GM12878 (cell line): ENCODE measurements at regions not wholly inside any gene's neighbourhood (a gene's known extent, or its start where the extent isn't known, plus 50 kb on each side); places are given as distances from the start of the nearest gene placed in this dataset.

Source experiments
- ATF7 ChIP-seq: fragments of 450-650 bp; IDR thresholded peaks from 2 replicates; pipeline ENCODE4 v1.6.1; 2016; ENCODE audit warnings: low read depth, mild to moderate bottlenecking
- CTCF ChIP-seq, 3 experiments: IDR thresholded peaks in 2 of 3; conservative IDR thresholded peaks in 1 of 3; 2 replicates each; pipeline ENCODE4 v1.5.1; 2011; ENCODE audit warnings: low read depth in 3 of 3, low read length in 3 of 3, mild to moderate bottlenecking in 3 of 3, control low read depth in 2 of 3, moderate library complexity in 2 of 3, inconsistent platforms in 1 of 3, mixed read lengths in 1 of 3; ENCODE audit not compliant: control insufficient read depth in 2 of 3, insufficient read depth in 1 of 3; ENCODE audit errors: extremely low read depth in 1 of 3
- EP300 ChIP-seq, 2 experiments: fragments of 150-350 bp in 1 of 2; IDR thresholded peaks; 2 replicates each; pipeline ENCODE4 v1.6.1; 2011 to 2012; ENCODE audit warnings: low read depth in 2 of 2, low read length in 2 of 2, borderline replicate concordance in 1 of 2, improper control_type of control experiment in 1 of 2, inconsistent platforms in 1 of 2; ENCODE audit not compliant: control insufficient read depth in 1 of 2
- ESRRA ChIP-seq: IDR thresholded peaks from 2 replicates; pipeline ENCODE4 v1.6.1; 2012; ENCODE audit warnings: mild to moderate bottlenecking, low read length, improper control_type of control experiment
- JUND ChIP-seq: IDR thresholded peaks from 2 replicates; pipeline ENCODE4 v1.6.1; 2012; ENCODE audit warnings: low read depth, mild to moderate bottlenecking, low read length, improper control_type of control experiment, moderate library complexity
- YY1 ChIP-seq: IDR thresholded peaks from 2 replicates; pipeline ENCODE4 v1.6.1; 2011; ENCODE audit warnings: low read depth, mild to moderate bottlenecking, low read length

GRCh38 chr5:155200608-155201007 is 187.1 kb downstream of the KIF4B start:
- TF ChIP-seq YY1: no peak
- no peak for TF ChIP-seq EP300 (IDR thresholded peaks at IDR 0.05; ENCODE audit: borderline replicate concordance in 1 of 2, control insufficient read depth in 1 of 2, low read depth in 2 of 2, low read length in 2 of 2)
- TF ChIP-seq ESRRA: no peak
- no peak for TF ChIP-seq ATF7
- no peak for TF ChIP-seq JUND
- TF ChIP-seq CTCF (IDR thresholded peaks at IDR 0.05 in 2 of 3, conservative IDR thresholded peaks at IDR 0.05 in 1 of 3; ENCODE audit: control insufficient read depth in 2 of 3, extremely low read depth in 1 of 3, insufficient read depth in 1 of 3, low read depth in 3 of 3, low read length in 3 of 3): no peak
